ENCODE measurements at regions not wholly inside any gene's neighbourhood (a gene's known extent, or its start where the extent isn't known, plus 50 kb on each side); places are given as distances from the start of the nearest gene placed in this dataset.
"Not testable (repeated sequence)": the region's sequence is repeated elsewhere in the genome, so short reads cannot be mapped to it uniquely, and the experiment has no call there.

- no peak for DNase-seq
Measured at GRCh38 chrX:65879977-65880799, 159.7 kb downstream of the VSIG4 start.

DNA sequence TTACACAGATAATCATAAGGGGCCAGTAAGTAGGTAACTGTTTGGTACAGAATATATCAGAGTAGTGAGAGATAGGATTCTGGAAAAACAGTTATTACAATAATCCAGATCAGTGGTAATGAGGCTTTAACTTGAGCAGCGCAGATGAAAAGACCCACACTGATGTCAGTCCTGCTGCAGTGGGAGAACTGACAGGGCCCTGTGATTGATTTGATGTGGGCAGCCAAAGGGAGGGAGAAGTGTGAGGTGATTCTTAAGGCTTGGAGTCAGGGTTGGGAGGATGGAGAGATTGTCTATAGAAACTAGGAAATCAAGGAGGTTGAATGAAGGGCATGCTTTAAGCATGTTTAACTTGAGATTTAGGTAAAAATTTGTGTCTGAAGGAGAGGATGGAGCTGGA lies 161.4 kb downstream of the VSIG4 start:
- no peak for DNase-seq

- DNase-seq, result no peak
Measured at GRCh38 chrX:65877953-65878352, 161.9 kb downstream of the VSIG4 start.

- not testable (repeated sequence) for DNase-seq
Measured at GRCh38 chrX:65875614-65876013, 164.3 kb downstream of the VSIG4 start.

- no peak for DNase-seq
Measured at GRCh38 chrX:65874765-65875164, 165.1 kb downstream of the VSIG4 start.

- DNase-seq, result no peak
Measured at GRCh38 chrX:65874110-65874509, 165.8 kb downstream of the VSIG4 start.

GRCh38 chrX:65873385-65873784 lies 166.5 kb downstream of the VSIG4 start:
- DNase-seq, result no peak

DNA sequence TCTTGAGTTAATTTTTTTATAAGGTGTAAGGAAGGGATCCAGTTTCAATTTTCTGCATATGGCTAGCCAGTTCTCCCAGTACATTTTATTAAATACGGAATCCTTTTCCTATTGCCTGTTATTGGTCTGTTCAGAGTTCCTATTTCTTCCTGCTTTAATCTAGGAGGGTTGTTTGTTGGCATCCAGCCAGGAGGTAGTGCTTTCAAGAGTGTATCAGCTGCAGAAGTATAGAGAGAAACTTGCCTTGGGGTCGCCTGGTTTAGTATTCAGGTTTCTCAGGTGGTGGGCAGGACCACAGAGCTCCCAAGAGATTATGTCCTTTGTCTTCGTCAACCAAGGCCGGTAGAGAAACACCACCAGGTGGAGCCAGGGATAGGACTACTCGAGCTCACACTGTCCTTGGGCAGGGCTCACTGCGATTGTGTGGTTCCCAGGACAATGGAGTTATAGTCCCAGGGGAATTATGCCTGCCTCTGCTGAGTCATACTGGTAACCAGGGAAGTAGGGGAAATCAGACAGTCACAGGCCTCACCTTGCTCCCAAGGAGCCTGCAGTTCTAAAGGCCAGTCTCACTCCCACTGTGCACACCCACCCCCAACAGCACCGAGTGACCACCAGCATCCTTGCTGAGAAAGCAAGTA lies 168.1 kb downstream of the VSIG4 start:
- peak in 1 of 2 donors; percentile 30 for DNase-seq

GRCh38 chrX:65870544-65870943 lies 169.3 kb downstream of the VSIG4 start:
- DNase-seq, result not testable (repeated sequence)

DNA sequence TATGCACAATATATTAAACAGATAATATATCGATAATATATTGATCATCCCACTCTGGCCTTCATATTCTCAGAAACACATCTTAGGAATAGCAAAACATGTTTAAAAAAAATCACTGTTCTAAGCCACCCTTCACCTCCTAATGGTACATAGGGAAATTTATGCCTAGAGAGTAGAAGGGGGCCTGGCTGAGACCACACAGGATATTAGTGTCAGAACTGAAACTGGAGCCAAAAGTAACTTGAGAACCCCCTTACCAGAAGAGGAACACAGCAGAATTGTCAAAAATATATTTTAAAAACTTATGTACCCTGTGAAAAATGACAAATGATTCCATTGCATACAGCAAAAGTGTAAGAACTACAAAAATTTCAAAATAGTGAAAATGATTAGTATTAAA lies 173.1 kb downstream of the VSIG4 start:
- no peak for DNase-seq

DNA sequence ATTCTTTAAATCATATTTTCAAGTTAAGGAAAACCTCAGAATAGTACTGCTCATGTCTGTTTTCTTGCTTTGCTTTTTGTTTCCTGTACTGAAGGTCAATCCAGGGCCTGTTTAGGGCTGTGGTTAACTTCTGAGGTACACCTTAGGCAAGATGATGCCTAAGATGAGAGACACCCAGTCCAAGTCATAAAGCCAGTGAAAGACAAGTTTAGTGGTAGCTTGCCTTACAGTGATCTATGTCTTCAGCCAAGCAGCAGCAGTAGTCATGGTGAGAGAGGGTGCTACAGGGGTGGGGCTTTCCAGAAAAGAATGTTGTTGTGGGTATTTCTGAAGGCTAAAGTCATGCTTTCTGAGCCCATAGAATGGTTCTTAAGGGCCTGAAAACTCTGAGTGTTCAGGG lies 173.7 kb downstream of the VSIG4 start:
- peak; percentile 24 to 44 for DNase-seq

GRCh38 chrX:65862638-65863037 lies 177.2 kb downstream of the VSIG4 start:
- DNase-seq, result no peak

GRCh38 chrX:65859299-65859698 lies 180.6 kb downstream of the VSIG4 start:
- no peak for DNase-seq

DNA sequence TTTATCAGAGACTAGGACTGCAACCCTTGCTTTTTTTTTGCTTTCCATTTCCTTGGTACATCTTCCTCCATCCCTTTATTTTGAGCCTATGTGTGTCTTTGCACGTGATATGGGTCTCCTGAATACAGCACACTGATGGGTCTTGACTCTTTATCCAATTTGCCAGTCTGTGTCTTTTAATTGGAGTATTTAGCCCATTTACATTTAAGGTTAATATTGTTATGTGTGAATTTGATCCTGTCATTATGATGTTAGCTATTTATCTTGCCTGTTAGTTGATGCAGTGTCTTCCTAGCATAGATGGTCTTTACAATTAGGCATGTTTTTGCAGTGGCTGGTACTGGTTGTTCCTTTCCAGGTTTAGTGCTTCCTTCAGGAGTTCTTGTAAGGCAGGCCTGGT lies 185.4 kb downstream of the VSIG4 start:
- not testable (repeated sequence) for DNase-seq

DNA sequence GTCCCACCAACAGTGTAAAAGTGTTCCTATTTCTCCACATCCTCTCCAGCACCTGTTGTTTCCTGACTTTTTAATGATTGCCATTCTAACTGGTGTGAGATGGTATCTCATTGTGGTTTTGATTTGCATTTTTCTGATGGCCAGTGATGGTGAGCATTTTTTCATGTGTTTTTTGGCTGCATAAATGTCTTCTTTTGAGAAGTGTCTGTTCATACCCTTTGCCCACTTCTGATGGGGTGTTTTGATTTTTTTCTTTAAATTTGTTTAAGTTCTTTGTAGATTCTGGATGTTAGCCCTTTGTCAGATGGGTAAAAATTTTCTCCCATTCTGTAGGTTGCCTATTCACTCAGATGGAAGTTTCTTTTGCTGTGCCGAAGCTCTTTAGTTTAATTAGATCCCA lies 183.9 kb downstream of the MSN start:
- DNase-seq, result not testable (repeated sequence)

DNA sequence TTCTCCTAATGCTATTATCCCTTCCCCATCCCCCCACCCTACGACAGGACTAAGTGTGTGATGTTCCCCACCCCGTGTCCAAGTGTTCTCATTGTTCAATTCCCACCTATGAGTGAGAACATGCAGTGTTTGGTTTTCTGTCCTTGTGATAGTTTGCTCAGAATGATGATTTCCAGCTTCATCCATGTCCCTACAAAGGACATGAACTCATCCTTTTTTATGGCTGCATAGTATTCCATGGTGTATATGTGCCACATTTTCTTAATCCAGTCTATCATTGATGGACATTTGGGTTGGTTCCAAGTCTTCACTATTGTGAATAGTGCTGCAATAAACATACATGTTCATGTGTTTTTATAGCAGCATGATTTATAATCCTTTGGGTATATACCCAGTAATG lies 183.4 kb downstream of the MSN start:
- not testable (repeated sequence) for DNase-seq

DNA sequence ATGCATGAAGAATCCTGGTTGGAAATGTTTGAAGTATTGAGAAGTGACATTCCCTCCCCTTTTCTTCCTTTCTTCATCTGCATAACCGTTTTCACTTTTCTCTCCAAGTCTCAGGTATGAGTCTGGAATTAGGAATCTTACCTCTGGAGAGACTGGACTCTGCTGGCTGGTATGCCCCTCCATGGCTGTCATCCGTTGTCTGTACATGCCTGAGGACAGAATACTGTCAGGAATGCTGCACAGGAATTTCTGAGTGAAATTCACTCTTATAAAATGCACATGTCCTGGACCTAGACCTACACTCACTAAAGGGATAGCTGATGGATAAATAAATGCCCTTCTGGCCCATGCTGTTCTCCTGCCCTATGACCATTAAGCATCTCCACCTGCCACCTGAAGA lies 179.5 kb downstream of the MSN start:
- DNase-seq, result no peak

DNA sequence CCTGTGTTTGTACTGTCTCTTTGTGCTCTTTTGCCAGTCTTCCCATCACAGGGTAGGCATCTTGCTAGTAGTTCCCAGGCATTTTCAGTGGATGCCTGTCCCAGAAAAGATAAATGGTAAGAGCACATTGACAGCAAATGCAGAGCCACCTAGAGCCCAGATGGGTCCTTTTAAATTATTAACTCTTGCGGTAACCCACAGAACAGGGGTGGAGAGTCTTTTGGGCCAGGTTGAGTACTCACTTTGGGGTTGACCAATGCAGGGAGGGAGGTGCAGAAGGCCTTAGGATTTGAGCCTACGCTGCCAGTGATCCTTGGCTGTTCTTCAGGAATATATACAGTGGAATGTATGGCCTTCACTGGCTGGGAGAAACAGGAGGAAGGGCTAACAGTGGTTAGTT lies 173.8 kb downstream of the MSN start:
- DNase-seq, result no peak

- DNase-seq, result no peak
Measured at GRCh38 chrX:65838674-65839073, 171.2 kb downstream of the MSN start.

GRCh38 chrX:65837875-65838549 lies 170.6 kb downstream of the MSN start:
- DNase-seq, result no peak

GRCh38 chrX:65831268-65831667 lies 163.8 kb downstream of the MSN start:
- DNase-seq, result no peak

- no peak for DNase-seq
Measured at GRCh38 chrX:65828599-65828998, 161.1 kb downstream of the MSN start.

- DNase-seq, result not testable (repeated sequence)
Measured at GRCh38 chrX:65825226-65825625, 157.8 kb downstream of the MSN start.
